RWPE1 (cell line): ENCODE measurements at regions not wholly inside any gene's neighbourhood (a gene's known extent, or its start where the extent isn't known, plus 50 kb on each side); places are given as distances from the start of the nearest gene placed in this dataset.

Experiments
- CTCF ChIA-PET: fragments of 350-600 bp; sonication (Branson Sonifier 250); formaldehyde crosslinking; extraction: SDS; loops from one replicate; lab custom pipeline; 2021; lab: Yijun Ruan, JAX
- POLR2A ChIA-PET: fragments of 400-600 bp; formaldehyde crosslinking; extraction: SDS; loops from one replicate; lab custom pipeline; 2020; ENCODE audit warnings: antibody characterized with exemption; ENCODE audit not compliant: low non-redundant PET; lab: Yijun Ruan, JAX
- DNase-seq: peaks from one replicate; pipeline ENCODE4 v3.0.0; 2012; ENCODE audit warnings: low spot score
- H3K27ac ChIP-seq: fragments of 450-650 bp; 2 replicates; pipeline ENCODE4 v1.5.1; 2017
- CTCF ChIP-seq: fragments of 450-650 bp; conservative IDR thresholded peaks from 2 replicates; pipeline ENCODE4 v1.5.1; 2017; ENCODE audit warnings: low read depth, mild to moderate bottlenecking

DNA sequence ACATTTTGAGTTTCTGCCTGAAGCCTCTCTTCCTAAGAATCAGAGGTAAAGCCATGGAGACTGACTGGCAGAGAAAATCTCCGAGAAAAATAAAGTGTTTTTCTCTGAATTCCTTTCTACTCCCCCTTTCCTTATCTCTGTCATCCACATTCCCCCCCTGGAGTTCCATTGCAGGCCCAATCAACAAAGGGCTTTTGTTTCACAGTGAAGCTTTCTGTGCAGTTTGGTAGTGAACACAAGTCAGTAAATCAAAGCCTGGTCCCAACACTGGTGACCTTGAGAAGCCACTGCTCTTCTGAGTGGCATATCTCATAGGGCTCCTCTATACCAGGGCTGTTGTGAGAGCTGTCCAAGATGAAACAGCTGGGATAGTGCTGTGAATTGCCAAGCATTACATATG lies 228.4 kb downstream of the SEC16B start:
- ChIA-PET CTCF (no interaction called here), POLR2A (no interaction called here)
- H3K27ac ChIP-seq = no peak overlapping the region
- no peak for DNase-seq
- no peak for TF ChIP-seq CTCF

GRCh38 chr1:177739780-177740179 lies 230.1 kb downstream of the SEC16B start:
- DNase-seq = no peak
- TF ChIP-seq CTCF = no peak
- H3K27ac ChIP-seq = no peak overlapping the region
- CTCF ChIA-PET = interaction anchor here (0.7 kb wide), 1 partner anchor 770 kb away, joined by 4 read pairs; no protein-coding TSS in a partner anchor
- POLR2A ChIA-PET = no interaction called here

GRCh38 chr1:177737456-177737855 lies 232.4 kb downstream of the SEC16B start:
- CTCF ChIA-PET = no interaction called here
- DNase-seq = no peak
- POLR2A ChIA-PET = no interaction called here
- no peak for TF ChIP-seq CTCF
- no peak overlapping the region for H3K27ac ChIP-seq

DNA sequence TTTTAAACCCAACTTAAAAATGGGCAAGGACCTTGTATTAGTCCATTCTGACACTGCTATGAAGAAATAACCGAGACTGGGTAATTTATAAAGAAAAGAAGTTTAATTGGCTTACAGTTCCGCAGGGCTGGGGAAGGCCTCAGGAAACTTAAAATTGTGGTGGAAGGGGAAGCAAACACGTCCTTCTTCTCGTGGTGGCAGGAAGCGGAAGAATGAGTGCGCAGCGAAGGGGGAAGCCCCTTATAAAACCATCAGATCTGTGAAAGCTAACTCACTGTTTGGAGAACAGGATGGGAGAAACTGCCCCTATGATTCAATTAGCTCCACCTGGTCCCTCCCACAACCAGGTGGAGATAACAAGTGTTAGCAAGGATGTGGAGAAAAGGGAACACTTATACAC lies 237.7 kb downstream of the SEC16B start:
- POLR2A ChIA-PET = no interaction called here
- TF ChIP-seq CTCF = no peak
- CTCF ChIA-PET = no interaction called here
- DNase-seq = no peak
- H3K27ac ChIP-seq = no peak overlapping the region

DNA sequence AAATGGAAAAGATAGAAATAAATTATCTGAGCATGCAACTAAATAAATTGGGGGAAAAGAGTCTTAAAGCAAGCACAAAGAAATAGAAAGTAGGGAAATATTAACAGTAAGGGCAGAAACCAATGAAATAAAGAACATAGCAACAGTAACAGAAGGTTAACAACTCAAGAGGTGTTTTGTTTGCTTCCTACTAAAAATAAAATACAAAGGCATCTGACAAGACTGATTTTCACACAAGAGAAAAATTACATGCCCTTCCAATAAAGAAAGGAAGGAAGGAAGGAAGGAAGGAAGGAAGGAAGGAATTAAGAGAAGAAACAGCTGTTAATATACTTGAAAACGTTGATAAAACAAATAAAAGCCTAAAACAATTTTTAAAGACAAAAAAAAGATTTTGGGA lies 240.2 kb downstream of the SEC16B start:
- POLR2A ChIA-PET = no interaction called here
- H3K27ac ChIP-seq = no peak overlapping the region
- DNase-seq = no peak
- no peak for TF ChIP-seq CTCF
- CTCF ChIA-PET = interaction anchor here (1.1 kb wide), 1 partner anchor 11 kb away, joined by 3 read pairs; no protein-coding TSS in a partner anchor

DNA sequence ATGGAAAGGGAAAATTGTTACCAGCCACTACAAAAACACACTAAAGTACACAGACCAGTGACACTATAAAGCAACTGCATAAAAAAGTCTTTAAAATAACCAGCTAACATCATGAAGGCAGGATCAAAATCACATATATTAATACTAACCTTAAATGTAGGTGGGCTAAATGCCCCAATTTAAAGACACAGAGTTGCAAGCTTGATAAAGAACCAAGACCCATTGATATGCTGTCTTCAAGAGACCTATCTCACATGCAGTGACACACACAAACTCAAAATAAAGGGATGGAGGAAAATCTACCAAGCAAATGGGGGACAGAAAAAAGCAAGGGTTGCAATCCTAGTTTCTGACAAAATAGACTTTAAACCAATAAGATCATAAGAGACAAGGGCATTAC lies 246.3 kb downstream of the SEC16B start:
- POLR2A ChIA-PET = no interaction called here
- no peak for DNase-seq
- H3K27ac ChIP-seq = no peak overlapping the region
- CTCF ChIA-PET = no interaction called here
- TF ChIP-seq CTCF = no peak
